AG04449 (cell line): ENCODE measurements at regions not wholly inside any gene's neighbourhood (a gene's known extent, or its start where the extent isn't known, plus 50 kb on each side); places are given as distances from the start of the nearest gene placed in this dataset.

Experiments
- CTCF ChIA-PET: fragments of 350-600 bp; formaldehyde crosslinking; extraction: SDS; loops from one replicate; lab custom pipeline; 2021; ENCODE audit warnings: antibody characterized with exemption; lab: Yijun Ruan, JAX
- POLR2A ChIA-PET: fragments of 400-600, 350-600 bp; formaldehyde crosslinking; extraction: SDS; loops from one replicate; lab custom pipeline; 2020; ENCODE audit warnings: antibody characterized with exemption, inconsistent platforms; lab: Yijun Ruan, JAX
- DNase-seq: peaks from one replicate; pipeline ENCODE4 v3.0.0-alpha.2; 2010; ENCODE audit warnings: low read depth, low spot score
- H3K4me3 ChIP-seq: 2 replicates; pipeline ENCODE4 v1.5.1; 2011; ENCODE audit warnings: low read depth, mild to moderate bottlenecking, control low read depth, low read length
- CTCF ChIP-seq: IDR thresholded peaks from one replicate; pipeline ENCODE4 v1.5.1; 2011; ENCODE audit warnings: mild to moderate bottlenecking, moderate library complexity, low read length, control low read depth, inconsistent platforms; ENCODE audit not compliant: insufficient read depth; ENCODE audit errors: missing control alignments

GRCh38 chr2:144947709-144948037 lies 427.8 kb upstream of the ZEB2 start:
- DNase-seq, result no peak
- no peak overlapping the region for H3K4me3 ChIP-seq
- no peak for TF ChIP-seq CTCF
- POLR2A ChIA-PET, result no interaction called here
- CTCF ChIA-PET, result no interaction called here

GRCh38 chr2:144946263-144946662 lies 426.3 kb upstream of the ZEB2 start:
- no peak overlapping the region for H3K4me3 ChIP-seq
- ChIA-PET CTCF (no interaction called here), POLR2A (no interaction called here)
- DNase-seq, result no peak
- no peak for TF ChIP-seq CTCF

- ChIA-PET POLR2A (interaction anchor here (1.2 kb wide), 1 partner anchor 63 kb away, joined by 3 read pairs; no protein-coding TSS in a partner anchor), CTCF (interaction anchor here (1.1 kb wide), 1 partner anchor 808 kb away, joined by 3 read pairs; no protein-coding TSS in a partner anchor)
- H3K4me3 ChIP-seq, result no peak overlapping the region
- no peak for DNase-seq
- no peak for TF ChIP-seq CTCF
Observed at GRCh38 chr2:144944546-144945220, 424.8 kb upstream of the ZEB2 start.

GRCh38 chr2:144943986-144944385 lies 424.1 kb upstream of the ZEB2 start:
- POLR2A ChIA-PET, result interaction anchor here (1.2 kb wide), 1 partner anchor 64 kb away, joined by 3 read pairs; no protein-coding TSS in a partner anchor
- no peak overlapping the region for H3K4me3 ChIP-seq
- DNase-seq, result peak; percentile 58
- no peak for TF ChIP-seq CTCF
- CTCF ChIA-PET, result interaction anchor here (1.1 kb wide), 1 partner anchor 808 kb away, joined by 3 read pairs; no protein-coding TSS in a partner anchor

GRCh38 chr2:144943293-144943941 lies 423.5 kb upstream of the ZEB2 start:
- no peak overlapping the region for H3K4me3 ChIP-seq
- CTCF ChIA-PET, result no interaction called here
- DNase-seq, result no peak
- no peak for TF ChIP-seq CTCF
- POLR2A ChIA-PET, result interaction anchor here (1.2 kb wide), 1 partner anchor 64 kb away, joined by 3 read pairs; no protein-coding TSS in a partner anchor

- no peak for DNase-seq
- CTCF ChIA-PET, result no interaction called here
- no peak for TF ChIP-seq CTCF
- no peak overlapping the region for H3K4me3 ChIP-seq
- POLR2A ChIA-PET, result no interaction called here
Observed at GRCh38 chr2:144942516-144943256, 422.8 kb upstream of the ZEB2 start.
